GM23338 (cell line): ENCODE measurements at regions not wholly inside any gene's neighbourhood (a gene's known extent, or its start where the extent isn't known, plus 50 kb on each side); places are given as distances from the start of the nearest gene placed in this dataset.

ENCODE experiments used
- CTCF ChIP-seq, 2 experiments: fragments of 200-600 bp in 1 of 2; sonication (generic) in 1 of 2; conservative IDR thresholded peaks; 2 replicates each; pipeline versions ENCODE4 v1.5.1 to v1.6.1; 2016 to 2017; ENCODE audit warnings: antibody characterized with exemption in 2 of 2, low read depth in 2 of 2, mild to moderate bottlenecking in 2 of 2, moderate library complexity in 1 of 2
- ETS1 ChIP-seq: IDR thresholded peaks from 2 replicates; pipeline ENCODE4 v1.6.1; 2016; ENCODE audit warnings: antibody characterized with exemption
- EZH2 ChIP-seq: fragments of 200-600 bp; sonication (generic); IDR thresholded peaks from one replicate; pipeline ENCODE4 v1.8.0; 2017; ENCODE audit warnings: antibody characterized with exemption, mild to moderate bottlenecking, low read depth; ENCODE audit not compliant: unreplicated experiment
- EZH2phosphoT487 ChIP-seq: fragments of 200-600 bp; sonication (generic); IDR thresholded peaks from one replicate; pipeline ENCODE4 v1.8.1; 2018; ENCODE audit warnings: antibody characterized with exemption; ENCODE audit not compliant: unreplicated experiment
- NANOG ChIP-seq: IDR thresholded peaks from 2 replicates; pipeline ENCODE4 v1.6.1; 2016; ENCODE audit warnings: antibody characterized with exemption, borderline replicate concordance
- POLR2AphosphoS5 ChIP-seq: IDR thresholded peaks from 2 replicates; pipeline ENCODE4 v1.6.1; 2016; ENCODE audit warnings: antibody characterized with exemption, low read depth

GRCh38 chr5:104987074-104987473, 1424.5 kb upstream of the NUDT12 start:
- TF ChIP-seq NANOG (no peak), EZH2 (no peak), EZH2phosphoT487 (no peak), CTCF (conservative IDR thresholded peaks at IDR 0.05; ENCODE audit: low read depth in 2 of 2) (no peak), POLR2AphosphoS5 (no peak), ETS1 (no peak)
